Prostate gland (tissue), 2 donors: ENCODE measurements at regions not wholly inside any gene's neighbourhood (a gene's known extent, or its start where the extent isn't known, plus 50 kb on each side); places are given as distances from the start of the nearest gene placed in this dataset.

ENCODE experiments used
- DNase-seq: peaks from one replicate; pipeline ENCODE4 v3.0.0-alpha.2; 2019; ENCODE audit warnings: low spot score
- H3K27ac ChIP-seq, 2 donors: fragments of 200-600 bp; sonication (generic); 2 replicates each; pipeline ENCODE4 v1.5.1; 2017 to 2019
- H3K27me3 ChIP-seq: fragments of 200-600 bp; sonication (generic); replicated peaks from 2 replicates; pipeline ENCODE4 v1.5.1; 2019; ENCODE audit not compliant: insufficient read depth
- H3K36me3 ChIP-seq, 2 donors: fragments of 200-600 bp; sonication (generic); 1 replicate in 1 of 2; 2 replicates in 1 of 2; pipeline versions ENCODE4 v1.5.1 to v1.8.1; 2017 to 2019
- H3K4me1 ChIP-seq: fragments of 200-600 bp; sonication (generic); replicated peaks from 2 replicates; pipeline ENCODE4 v1.5.1; 2019
- H3K4me3 ChIP-seq, 2 donors: fragments of 200-600 bp; sonication (generic); 2 replicates each; pipeline ENCODE4 v1.5.1; 2017 to 2019
- H3K9me3 ChIP-seq: fragments of 200-600 bp; sonication (generic); 2 replicates; pipeline ENCODE4 v1.5.1; 2017
- POLR2A ChIP-seq: fragments of 450-650 bp; IDR thresholded peaks from one replicate; pipeline ENCODE4 v1.6.1; 2016; ENCODE audit warnings: antibody characterized with exemption, mild to moderate bottlenecking
- POLR2AphosphoS5 ChIP-seq: sonication (generic); formaldehyde crosslinking; IDR thresholded peaks from one replicate; pipeline ENCODE4 v1.6.1; 2017; ENCODE audit warnings: antibody characterized with exemption
- WGBS: methylation state at CpG from one replicate; pipeline ENCODE4 v1.1.5; 2018; 5-methylcytosine and 5-hydroxymethylcytosine counted together
- intact Hi-C: fragments of 100-400 bp; cut with DNase I; formaldehyde crosslinking; loops from one replicate; pipeline ENCODE4 v1.14.2; 2022
- TF ChIP-seq, protein P1 (sequence below), 4 experiments: fragments of 200-600 bp in 2 of 4; fragments of 450-650 bp in 2 of 4; sonication (generic) in 2 of 4; IDR thresholded peaks; 1 replicate in 3 of 4; 2 replicates in 1 of 4; pipeline ENCODE4 v1.5.1; 2016 to 2019; ENCODE audit warnings: antibody characterized with exemption in 4 of 4, mild to moderate bottlenecking in 2 of 4, moderate library complexity in 2 of 4

DNA sequence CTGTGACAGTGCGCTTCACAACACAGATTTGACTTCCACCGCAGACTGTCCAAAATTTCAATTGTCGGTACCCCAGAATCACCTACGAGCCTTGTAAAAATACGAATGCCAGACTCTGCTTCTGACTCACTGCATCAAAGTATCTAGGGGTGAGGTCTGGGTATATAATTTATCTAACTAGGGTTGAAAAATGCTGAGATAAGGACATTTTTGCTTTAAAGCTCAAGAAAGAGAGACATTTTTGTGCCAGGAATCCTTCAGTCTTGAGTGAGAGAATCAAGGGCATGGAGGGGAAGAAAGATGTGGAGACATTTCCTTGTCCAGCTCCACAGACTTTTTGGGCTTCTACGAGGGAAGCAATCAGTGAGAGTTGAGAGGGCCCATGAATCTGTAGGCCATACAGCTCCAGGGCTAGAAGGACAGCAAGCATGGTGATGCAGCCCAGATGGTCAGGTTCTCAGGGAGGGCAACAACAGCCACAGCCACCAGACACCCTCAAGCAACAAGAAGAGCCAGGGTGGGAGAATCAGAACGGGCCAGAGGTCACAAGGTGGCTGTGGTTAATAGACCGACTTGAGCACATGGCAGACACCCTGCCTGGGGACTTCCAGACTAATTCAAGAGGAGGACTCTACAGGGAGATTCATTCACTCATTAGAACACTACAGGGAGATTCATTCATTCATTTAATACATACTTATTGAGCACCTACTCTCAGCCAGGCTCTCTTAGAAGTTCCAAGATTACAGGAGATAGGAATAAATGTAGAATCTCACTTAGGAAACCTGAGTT, 211.1 kb upstream of the PRDM1 start:
- intact Hi-C loops, result no loop called here
- Histone ChIP-seq H3K9me3 (no peaks in the 10 kb centered on the region), H3K36me3 (no peaks in the 10 kb centered on the region), H3K4me1 (no peaks in the 10 kb centered on the region), H3K27ac (no peak overlapping the region), H3K27me3 (no peaks in the 10 kb centered on the region), H3K4me3 (no peak overlapping the region)
- 96% methylated on average over 8 of the region's 8 CpGs for WGBS
- DNase-seq, result no peak
- TF ChIP-seq POLR2AphosphoS5, result no peak
- no peak for TF ChIP-seq POLR2A
- TF ChIP-seq, protein P1, sequence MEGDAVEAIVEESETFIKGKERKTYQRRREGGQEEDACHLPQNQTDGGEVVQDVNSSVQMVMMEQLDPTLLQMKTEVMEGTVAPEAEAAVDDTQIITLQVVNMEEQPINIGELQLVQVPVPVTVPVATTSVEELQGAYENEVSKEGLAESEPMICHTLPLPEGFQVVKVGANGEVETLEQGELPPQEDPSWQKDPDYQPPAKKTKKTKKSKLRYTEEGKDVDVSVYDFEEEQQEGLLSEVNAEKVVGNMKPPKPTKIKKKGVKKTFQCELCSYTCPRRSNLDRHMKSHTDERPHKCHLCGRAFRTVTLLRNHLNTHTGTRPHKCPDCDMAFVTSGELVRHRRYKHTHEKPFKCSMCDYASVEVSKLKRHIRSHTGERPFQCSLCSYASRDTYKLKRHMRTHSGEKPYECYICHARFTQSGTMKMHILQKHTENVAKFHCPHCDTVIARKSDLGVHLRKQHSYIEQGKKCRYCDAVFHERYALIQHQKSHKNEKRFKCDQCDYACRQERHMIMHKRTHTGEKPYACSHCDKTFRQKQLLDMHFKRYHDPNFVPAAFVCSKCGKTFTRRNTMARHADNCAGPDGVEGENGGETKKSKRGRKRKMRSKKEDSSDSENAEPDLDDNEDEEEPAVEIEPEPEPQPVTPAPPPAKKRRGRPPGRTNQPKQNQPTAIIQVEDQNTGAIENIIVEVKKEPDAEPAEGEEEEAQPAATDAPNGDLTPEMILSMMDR (IDR thresholded peaks at IDR 0.05), result no peak

DNA sequence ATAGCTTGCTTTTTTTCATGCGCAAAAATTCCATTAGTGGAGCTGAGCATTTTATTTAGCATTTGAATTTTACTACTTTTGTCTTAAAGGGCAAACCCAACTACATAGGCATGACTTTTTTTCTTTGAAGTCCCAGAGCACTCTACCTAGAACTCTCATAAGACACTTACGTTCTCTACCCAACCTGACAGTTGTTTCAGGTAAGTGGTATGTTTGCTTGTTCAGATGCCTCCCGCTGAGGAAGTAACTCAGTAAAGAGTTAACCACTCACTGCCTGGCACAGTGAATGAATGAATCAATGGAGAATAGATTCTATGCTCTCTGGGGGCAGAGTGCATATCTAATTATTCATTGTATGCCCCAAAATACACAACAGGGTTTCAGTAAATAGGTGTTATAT, 212.3 kb upstream of the PRDM1 start:
- TF ChIP-seq POLR2AphosphoS5, result no peak
- TF ChIP-seq, protein P1 (IDR thresholded peaks at IDR 0.05), result no peak
- H3K36me3 ChIP-seq, result no peaks in the 10 kb centered on the region
- H3K4me1 ChIP-seq, result no peaks in the 10 kb centered on the region
- H3K27ac ChIP-seq, result no peak overlapping the region
- no peak overlapping the region for H3K4me3 ChIP-seq
- no peaks in the 10 kb centered on the region for H3K9me3 ChIP-seq
- DNase-seq, result no peak
- intact Hi-C loops, result no loop called here
- WGBS, result 48% methylated on average over 3 of the region's 3 CpGs
- H3K27me3 ChIP-seq, result no peaks in the 10 kb centered on the region

DNA sequence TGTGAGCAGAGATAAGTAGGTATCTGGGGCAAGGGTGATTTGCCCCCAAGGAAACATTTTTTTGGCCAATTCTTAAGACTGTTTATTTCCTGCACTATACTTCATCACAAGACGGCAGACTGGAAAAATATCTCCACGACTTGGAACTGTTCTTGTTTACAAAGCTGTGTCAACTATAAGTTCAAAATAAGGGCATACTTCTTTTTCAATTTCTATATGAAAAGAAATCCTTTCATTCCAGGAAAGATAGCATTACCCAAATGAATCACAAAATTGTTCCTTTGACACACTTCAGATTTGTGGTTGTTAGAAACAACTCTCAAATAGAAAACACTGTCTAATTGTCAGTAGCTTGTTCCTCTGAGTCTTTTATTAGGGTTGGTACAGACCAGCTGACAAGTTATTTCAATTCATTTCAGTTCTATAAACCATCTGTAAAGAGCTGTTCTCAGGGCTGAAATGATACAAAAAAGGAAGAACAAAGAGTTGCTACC, 212.9 kb upstream of the PRDM1 start:
- no peaks in the 10 kb centered on the region for H3K4me1 ChIP-seq
- TF ChIP-seq, protein P1 (IDR thresholded peaks at IDR 0.05), result no peak
- TF ChIP-seq POLR2AphosphoS5 (no peak), POLR2A (no peak)
- no peaks in the 10 kb centered on the region for H3K36me3 ChIP-seq
- no peaks in the 10 kb centered on the region for H3K9me3 ChIP-seq
- intact Hi-C loops, result no loop called here
- H3K27ac ChIP-seq, result no peak overlapping the region
- H3K4me3 ChIP-seq, result no peak overlapping the region
- 6% methylated on average over 2 of the region's 2 CpGs for WGBS
- no peaks in the 10 kb centered on the region for H3K27me3 ChIP-seq
- no peak for DNase-seq

DNA sequence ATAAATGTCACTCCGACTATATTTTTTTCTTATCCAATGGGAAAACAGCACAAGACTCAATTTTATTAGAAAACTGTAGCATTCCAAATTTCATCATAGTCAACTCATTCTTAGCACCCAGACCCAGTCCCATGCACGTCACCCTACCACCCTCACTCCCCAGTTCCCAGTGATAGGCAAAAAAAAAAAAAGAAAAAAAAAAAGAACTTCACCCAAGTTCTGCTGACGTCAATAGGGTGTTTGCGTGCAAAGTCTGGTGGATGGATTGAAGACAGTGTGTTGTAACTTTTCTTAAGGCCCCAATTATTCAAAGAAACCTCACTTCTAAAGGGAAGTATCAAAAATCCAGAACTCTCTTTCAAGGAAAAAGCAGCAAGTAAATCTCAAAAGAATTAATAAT, 213.9 kb upstream of the PRDM1 start:
- TF ChIP-seq POLR2AphosphoS5 (no peak), POLR2A (no peak)
- TF ChIP-seq, protein P1 (IDR thresholded peaks at IDR 0.05), result no peak
- Histone ChIP-seq H3K27ac (no peak overlapping the region), H3K4me3 (no peak overlapping the region), H3K9me3 (no peaks in the 10 kb centered on the region), H3K4me1 (no peaks in the 10 kb centered on the region), H3K36me3 (no peaks in the 10 kb centered on the region), H3K27me3 (no peaks in the 10 kb centered on the region)
- 43% methylated on average over 4 of the region's 4 CpGs for WGBS
- DNase-seq, result no peak
- intact Hi-C loops, result no loop called here

DNA sequence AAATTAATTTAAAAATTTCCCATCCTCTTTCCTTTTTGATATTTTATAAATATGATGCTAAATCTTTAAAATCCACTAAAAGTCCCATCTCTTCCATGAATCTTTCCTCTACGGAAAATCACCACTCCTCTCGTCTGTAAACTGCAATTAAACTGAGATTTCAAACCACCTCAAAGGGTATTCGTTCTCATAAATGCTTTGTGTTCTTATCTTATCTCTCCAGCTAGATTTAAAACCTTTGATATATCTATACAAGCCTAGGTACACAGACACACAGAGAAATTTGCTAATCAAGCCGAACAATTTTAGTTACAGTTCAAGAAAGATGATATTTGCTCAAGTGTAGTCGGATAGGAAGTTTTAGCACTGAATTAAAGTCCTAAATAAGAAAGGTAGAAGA, 214.6 kb upstream of the PRDM1 start:
- H3K9me3 ChIP-seq, result no peaks in the 10 kb centered on the region
- no peak overlapping the region for H3K27ac ChIP-seq
- H3K4me3 ChIP-seq, result no peak overlapping the region
- H3K4me1 ChIP-seq, result no peaks in the 10 kb centered on the region
- intact Hi-C loops, result no loop called here
- DNase-seq, result no peak
- WGBS, result 27% methylated on average over 5 of the region's 5 CpGs
- TF ChIP-seq POLR2AphosphoS5, result no peak
- H3K27me3 ChIP-seq, result no peaks in the 10 kb centered on the region
- H3K36me3 ChIP-seq, result no peaks in the 10 kb centered on the region
